Esophagus mucosa (tissue), 1 donor: ENCODE measurements at regions not wholly inside any gene's neighbourhood (a gene's known extent, or its start where the extent isn't known, plus 50 kb on each side); places are given as distances from the start of the nearest gene placed in this dataset.

Experiments used
- ATAC-seq: fragments of 200-7000 bp; cut with Tn5 transposase; one replicate; pipeline ENCODE4 v1.9.1; 2020
- donor health status: DM: yes; HTN: yes; CAD: no.

- ATAC-seq, result no peak
Observed at GRCh38 chr7:35437619-35438275, 183.8 kb upstream of the TBX20 start.

GRCh38 chr7:35436452-35436851 lies 182.6 kb upstream of the TBX20 start:
- ATAC-seq, result no peak

GRCh38 chr7:35430547-35431153 lies 176.8 kb upstream of the TBX20 start:
- no peak for ATAC-seq

- ATAC-seq, result peak; percentile 74
Observed at GRCh38 chr7:35424869-35425495, 171.1 kb upstream of the TBX20 start.

- ATAC-seq, result no peak
Observed at GRCh38 chr7:35424440-35424839, 170.5 kb upstream of the TBX20 start.

- ATAC-seq, result no peak
Observed at GRCh38 chr7:35422715-35423114, 168.8 kb upstream of the TBX20 start.

- ATAC-seq, result no peak
Observed at GRCh38 chr7:35420656-35421055, 166.8 kb upstream of the TBX20 start.

- no peak for ATAC-seq
Observed at GRCh38 chr7:35419391-35419755, 165.5 kb upstream of the TBX20 start.

GRCh38 chr7:35418716-35419390 lies 165.0 kb upstream of the TBX20 start:
- ATAC-seq, result no peak

- ATAC-seq, result peak; percentile 41
Observed at GRCh38 chr7:35416568-35416967, 162.7 kb upstream of the TBX20 start.

GRCh38 chr7:35415411-35415822 lies 161.5 kb upstream of the TBX20 start:
- ATAC-seq, result no peak

- no peak for ATAC-seq
Observed at GRCh38 chr7:35411331-35411730, 157.4 kb upstream of the TBX20 start.

- no peak for ATAC-seq
Observed at GRCh38 chr7:35405461-35405860, 151.6 kb upstream of the TBX20 start.

GRCh38 chr7:35401217-35401879 lies 147.4 kb upstream of the TBX20 start:
- no peak for ATAC-seq

- ATAC-seq, result no peak
Observed at GRCh38 chr7:35399840-35400239, 145.9 kb upstream of the TBX20 start.

GRCh38 chr7:35399216-35399615 lies 145.3 kb upstream of the TBX20 start:
- no peak for ATAC-seq

- no peak for ATAC-seq
Observed at GRCh38 chr7:35398518-35398917, 144.6 kb upstream of the TBX20 start.

- no peak for ATAC-seq
Observed at GRCh38 chr7:35390146-35390545, 136.2 kb upstream of the TBX20 start.

- ATAC-seq, result peak; percentile 93
Observed at GRCh38 chr7:35389636-35390035, 135.7 kb upstream of the TBX20 start.

- no peak for ATAC-seq
Observed at GRCh38 chr7:35386816-35387706, 133.2 kb upstream of the TBX20 start.

- no peak for ATAC-seq
Observed at GRCh38 chr7:35386082-35386815, 132.3 kb upstream of the TBX20 start.
